Endothelial cell of umbilical vein (primary cell): ENCODE measurements at regions not wholly inside any gene's neighbourhood (a gene's known extent, or its start where the extent isn't known, plus 50 kb on each side); places are given as distances from the start of the nearest gene placed in this dataset.

Experiments used
- POLR2A ChIP-seq: IDR thresholded peaks from 2 replicates; pipeline ENCODE4 v1.6.1; 2012; ENCODE audit warnings: low read depth, mild to moderate bottlenecking, control low read depth, low read length
- TF ChIP-seq, protein P1 (sequence below), 2 donors: IDR thresholded peaks; 1 replicate in 1 of 2; 2 replicates in 1 of 2; pipeline ENCODE4 v1.5.1; 2011; ENCODE audit warnings: low read length in 2 of 2, mild to moderate bottlenecking in 2 of 2, moderate library complexity in 2 of 2, control low read depth in 1 of 2, inconsistent platforms in 1 of 2, low read depth in 1 of 2; ENCODE audit not compliant: insufficient read depth in 1 of 2; ENCODE audit errors: extremely low read depth in 1 of 2

DNA sequence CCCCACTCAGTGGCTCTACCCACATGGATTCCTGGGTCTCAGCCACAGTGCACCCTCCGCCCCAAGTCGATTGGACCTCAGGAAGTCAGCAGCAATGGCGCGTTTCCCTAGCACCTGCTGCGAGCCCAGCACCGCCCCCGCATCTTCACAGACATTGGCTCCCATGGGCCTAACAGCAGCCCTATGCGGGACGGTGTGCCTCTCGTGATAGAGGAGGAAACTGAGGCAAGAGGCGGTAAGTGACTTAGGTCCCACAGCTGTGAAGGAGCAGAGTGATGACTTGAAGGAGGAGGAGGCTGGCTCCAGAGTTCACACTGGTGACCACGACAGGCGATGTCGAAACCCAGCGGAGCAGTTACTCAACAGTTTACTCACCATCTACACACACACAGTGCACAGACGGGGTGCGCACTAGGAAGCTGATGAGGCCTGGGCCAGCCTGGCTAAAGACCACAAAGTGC, 104.5 kb upstream of the SOX1 start:
- TF ChIP-seq, protein P1, sequence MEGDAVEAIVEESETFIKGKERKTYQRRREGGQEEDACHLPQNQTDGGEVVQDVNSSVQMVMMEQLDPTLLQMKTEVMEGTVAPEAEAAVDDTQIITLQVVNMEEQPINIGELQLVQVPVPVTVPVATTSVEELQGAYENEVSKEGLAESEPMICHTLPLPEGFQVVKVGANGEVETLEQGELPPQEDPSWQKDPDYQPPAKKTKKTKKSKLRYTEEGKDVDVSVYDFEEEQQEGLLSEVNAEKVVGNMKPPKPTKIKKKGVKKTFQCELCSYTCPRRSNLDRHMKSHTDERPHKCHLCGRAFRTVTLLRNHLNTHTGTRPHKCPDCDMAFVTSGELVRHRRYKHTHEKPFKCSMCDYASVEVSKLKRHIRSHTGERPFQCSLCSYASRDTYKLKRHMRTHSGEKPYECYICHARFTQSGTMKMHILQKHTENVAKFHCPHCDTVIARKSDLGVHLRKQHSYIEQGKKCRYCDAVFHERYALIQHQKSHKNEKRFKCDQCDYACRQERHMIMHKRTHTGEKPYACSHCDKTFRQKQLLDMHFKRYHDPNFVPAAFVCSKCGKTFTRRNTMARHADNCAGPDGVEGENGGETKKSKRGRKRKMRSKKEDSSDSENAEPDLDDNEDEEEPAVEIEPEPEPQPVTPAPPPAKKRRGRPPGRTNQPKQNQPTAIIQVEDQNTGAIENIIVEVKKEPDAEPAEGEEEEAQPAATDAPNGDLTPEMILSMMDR (IDR thresholded peaks at IDR 0.05; ENCODE audit: extremely low read depth in 1 of 2, insufficient read depth in 1 of 2, low read depth in 1 of 2, low read length in 2 of 2), result no peak
- TF ChIP-seq POLR2A, result no peak
